Progenitor cell of endocrine pancreas (in vitro differentiated cells): ENCODE measurements at regions not wholly inside any gene's neighbourhood (a gene's known extent, or its start where the extent isn't known, plus 50 kb on each side); places are given as distances from the start of the nearest gene placed in this dataset.
"Not testable (repeated sequence)": the region's sequence is repeated elsewhere in the genome, so short reads cannot be mapped to it uniquely, and the experiment has no call there.

Source experiments
- DNase-seq: peaks from one replicate; pipeline ENCODE4 v3.0.0; 2021; ENCODE audit warnings: low spot score; ENCODE audit not compliant: unreplicated experiment
- H3K27ac Mint-ChIP-seq: 2 replicates; pipeline ENCODE4 v1.8.0; 2021; ENCODE audit warnings: mild to moderate bottlenecking, moderate library complexity, mixed read lengths
- H3K27me3 Mint-ChIP-seq: 2 replicates; pipeline ENCODE4 v1.8.0; 2021; ENCODE audit warnings: mixed read lengths
- H3K36me3 Mint-ChIP-seq: 2 replicates; pipeline ENCODE4 v1.8.0; 2022; ENCODE audit warnings: mixed read lengths; ENCODE audit not compliant: insufficient read depth
- H3K4me1 Mint-ChIP-seq: 2 replicates; pipeline ENCODE4 v1.8.0; 2021; ENCODE audit warnings: low read depth, mixed read lengths
- H3K4me3 Mint-ChIP-seq: 2 replicates; pipeline ENCODE4 v1.8.0; 2021; ENCODE audit warnings: low read depth, mild to moderate bottlenecking, moderate library complexity, mixed read lengths
- H3K9me3 Mint-ChIP-seq: 2 replicates; pipeline ENCODE4 v1.8.0; 2021; ENCODE audit warnings: low read depth, mixed read lengths
- TF ChIP-seq, protein P1 (sequence below): fragments of 200-600 bp; sonication (generic); IDR thresholded peaks from one replicate; pipeline ENCODE4 v1.5.0; 2021; ENCODE audit warnings: antibody characterized with exemption, mild to moderate bottlenecking; ENCODE audit not compliant: unreplicated experiment

DNA sequence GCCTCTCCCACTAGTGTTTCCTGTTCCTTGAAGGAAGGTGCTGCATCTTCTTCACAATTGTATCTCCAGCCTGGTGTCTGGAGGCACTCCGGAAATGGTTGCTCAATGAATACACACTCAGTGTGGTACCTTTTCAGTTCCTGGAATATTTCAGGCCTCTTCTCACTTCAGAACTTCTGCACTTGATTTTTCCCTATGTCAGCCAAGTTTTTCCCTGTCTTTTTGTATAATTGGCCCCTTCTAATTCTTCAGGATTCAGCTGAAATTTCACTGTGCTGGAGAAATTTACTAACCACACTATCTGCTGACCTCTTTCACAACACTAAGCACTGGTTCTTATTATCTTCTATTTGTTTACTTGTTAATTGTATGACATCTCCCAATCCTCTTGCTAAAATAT lies 61.2 kb upstream of the MAP10 start:
- DNase-seq, result no peak
- peaks cover 5% of the 10 kb centered on the region for H3K27me3 Mint-ChIP-seq
- no peaks in the 10 kb centered on the region for H3K4me1 Mint-ChIP-seq
- H3K9me3 Mint-ChIP-seq, result peaks cover 25% of the 10 kb centered on the region
- peaks cover 3% of the 10 kb centered on the region for H3K36me3 Mint-ChIP-seq
- H3K27ac Mint-ChIP-seq, result no peak overlapping the region
- TF ChIP-seq, protein P1, sequence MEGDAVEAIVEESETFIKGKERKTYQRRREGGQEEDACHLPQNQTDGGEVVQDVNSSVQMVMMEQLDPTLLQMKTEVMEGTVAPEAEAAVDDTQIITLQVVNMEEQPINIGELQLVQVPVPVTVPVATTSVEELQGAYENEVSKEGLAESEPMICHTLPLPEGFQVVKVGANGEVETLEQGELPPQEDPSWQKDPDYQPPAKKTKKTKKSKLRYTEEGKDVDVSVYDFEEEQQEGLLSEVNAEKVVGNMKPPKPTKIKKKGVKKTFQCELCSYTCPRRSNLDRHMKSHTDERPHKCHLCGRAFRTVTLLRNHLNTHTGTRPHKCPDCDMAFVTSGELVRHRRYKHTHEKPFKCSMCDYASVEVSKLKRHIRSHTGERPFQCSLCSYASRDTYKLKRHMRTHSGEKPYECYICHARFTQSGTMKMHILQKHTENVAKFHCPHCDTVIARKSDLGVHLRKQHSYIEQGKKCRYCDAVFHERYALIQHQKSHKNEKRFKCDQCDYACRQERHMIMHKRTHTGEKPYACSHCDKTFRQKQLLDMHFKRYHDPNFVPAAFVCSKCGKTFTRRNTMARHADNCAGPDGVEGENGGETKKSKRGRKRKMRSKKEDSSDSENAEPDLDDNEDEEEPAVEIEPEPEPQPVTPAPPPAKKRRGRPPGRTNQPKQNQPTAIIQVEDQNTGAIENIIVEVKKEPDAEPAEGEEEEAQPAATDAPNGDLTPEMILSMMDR, result no peak
- H3K4me3 Mint-ChIP-seq, result no peak overlapping the region

DNA sequence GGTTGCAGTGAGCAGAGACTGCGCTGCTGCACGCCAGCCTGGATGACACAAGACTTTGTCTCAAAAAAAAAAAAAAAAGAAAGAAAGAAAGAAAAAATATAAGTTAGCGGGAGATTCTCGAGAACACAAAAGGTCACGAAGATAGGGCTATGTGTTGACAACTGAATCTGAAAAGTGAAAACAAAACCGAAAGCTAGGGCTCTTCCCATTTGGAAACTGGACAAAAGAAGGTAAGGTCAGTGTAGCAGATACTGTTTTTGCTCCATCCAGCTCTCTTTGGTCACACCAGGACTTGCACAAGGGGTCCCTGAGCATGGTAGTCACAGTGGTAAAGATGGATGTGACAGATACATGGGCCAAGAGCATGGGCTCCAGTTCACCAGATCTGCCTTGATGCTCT lies 60.4 kb upstream of the MAP10 start:
- TF ChIP-seq, protein P1, result no peak
- no peak overlapping the region for H3K27ac Mint-ChIP-seq
- peaks cover under 1% of the 10 kb centered on the region for H3K27me3 Mint-ChIP-seq
- peaks cover 3% of the 10 kb centered on the region for H3K36me3 Mint-ChIP-seq
- peaks cover 30% of the 10 kb centered on the region for H3K9me3 Mint-ChIP-seq
- H3K4me1 Mint-ChIP-seq, result no peaks in the 10 kb centered on the region
- DNase-seq, result no peak
- no peak overlapping the region for H3K4me3 Mint-ChIP-seq

DNA sequence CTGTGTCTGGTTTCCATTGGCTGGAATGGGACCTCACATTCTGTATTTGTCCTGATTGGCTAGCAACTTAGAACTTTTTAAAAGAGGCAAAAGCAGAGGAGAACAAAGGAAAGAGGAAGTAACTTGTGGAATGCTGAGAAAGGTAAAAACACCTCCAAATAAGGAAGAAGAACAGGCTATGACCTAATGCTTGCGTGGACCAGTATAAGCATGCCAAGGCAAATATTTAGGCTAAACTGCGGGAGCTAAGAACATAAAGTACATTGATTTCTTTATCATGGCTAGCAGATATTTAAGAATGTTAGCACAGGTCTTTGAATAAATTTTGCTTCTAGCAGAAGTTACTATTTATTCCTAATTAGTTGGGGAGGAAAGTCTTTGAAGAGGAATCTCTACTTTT lies 59.5 kb upstream of the MAP10 start:
- not testable (repeated sequence) for DNase-seq, H3K4me1 Mint-ChIP-seq, H3K27me3 Mint-ChIP-seq, H3K4me3 Mint-ChIP-seq, H3K27ac Mint-ChIP-seq, H3K36me3 Mint-ChIP-seq
- peaks cover 30% of the 10 kb centered on the region for H3K9me3 Mint-ChIP-seq

DNA sequence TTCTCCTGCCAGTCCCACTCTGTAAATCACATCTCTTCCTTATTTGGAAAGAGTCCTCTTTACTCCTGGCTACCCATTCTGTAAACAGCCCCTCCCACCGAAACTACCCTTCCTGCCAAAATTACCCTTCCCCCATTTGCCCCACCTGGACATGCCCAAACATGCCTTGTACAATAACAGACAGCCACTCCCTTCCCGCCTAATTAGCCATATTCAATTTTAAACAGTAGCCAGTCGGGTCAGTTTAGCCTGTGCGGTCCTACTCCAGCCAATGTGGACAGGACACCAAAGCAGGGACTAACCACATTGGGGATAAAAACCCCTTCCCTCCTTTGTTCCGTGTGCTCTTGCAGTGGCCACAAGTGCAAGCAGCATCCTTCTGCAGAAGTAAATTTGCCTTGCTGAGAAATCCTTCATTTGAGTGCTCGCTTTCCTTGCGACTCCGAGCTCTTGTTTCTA lies 56.3 kb upstream of the MAP10 start:
- H3K27ac Mint-ChIP-seq, result no peak overlapping the region
- H3K4me1 Mint-ChIP-seq, result no peaks in the 10 kb centered on the region
- H3K27me3 Mint-ChIP-seq, result no peaks in the 10 kb centered on the region
- no peak overlapping the region for H3K4me3 Mint-ChIP-seq
- H3K36me3 Mint-ChIP-seq, result peaks cover 3% of the 10 kb centered on the region
- TF ChIP-seq, protein P1, result no peak
- DNase-seq, result no peak
- peaks cover 30% of the 10 kb centered on the region for H3K9me3 Mint-ChIP-seq

DNA sequence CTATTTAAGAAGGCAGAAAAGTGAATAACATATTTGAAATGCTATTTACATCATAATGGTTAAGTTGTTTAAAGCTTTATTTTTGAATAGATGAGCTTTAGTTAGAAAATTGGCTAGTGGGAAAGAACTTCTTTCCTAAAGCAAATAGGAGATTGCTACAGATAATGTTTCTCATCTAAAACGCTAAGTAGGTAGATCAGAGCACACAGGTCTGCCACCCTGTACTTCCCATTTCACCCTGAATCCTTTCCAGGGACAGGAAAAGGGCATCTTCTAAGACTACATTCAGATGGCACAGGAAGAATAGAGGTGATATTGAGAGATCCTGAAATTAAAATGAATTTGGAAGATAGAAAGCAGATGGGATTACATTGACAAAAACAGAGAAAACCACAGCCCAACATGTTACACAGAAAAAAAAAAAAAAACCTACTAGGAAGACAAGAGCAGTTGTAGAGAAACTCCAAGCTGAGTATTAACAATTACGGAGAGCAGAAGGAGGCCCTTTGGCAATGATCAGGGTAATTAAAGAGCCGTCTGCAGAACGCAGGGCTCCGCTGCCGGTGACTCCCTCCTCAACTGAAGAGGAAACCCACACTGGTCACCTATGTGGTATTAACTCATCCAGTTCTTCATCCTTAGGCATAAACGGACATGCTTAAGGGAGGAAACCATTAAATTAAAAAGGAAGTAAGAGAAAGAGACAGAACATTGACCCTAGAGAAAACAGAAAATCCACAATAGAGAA lies 53.6 kb upstream of the MAP10 start:
- peaks cover 21% of the 10 kb centered on the region for H3K9me3 Mint-ChIP-seq
- H3K27me3 Mint-ChIP-seq, result no peaks in the 10 kb centered on the region
- H3K36me3 Mint-ChIP-seq, result peaks cover 3% of the 10 kb centered on the region
- H3K4me1 Mint-ChIP-seq, result no peaks in the 10 kb centered on the region
- H3K4me3 Mint-ChIP-seq, result no peak overlapping the region
- TF ChIP-seq, protein P1, result no peak
- no peak for DNase-seq
- H3K27ac Mint-ChIP-seq, result no peak overlapping the region

DNA sequence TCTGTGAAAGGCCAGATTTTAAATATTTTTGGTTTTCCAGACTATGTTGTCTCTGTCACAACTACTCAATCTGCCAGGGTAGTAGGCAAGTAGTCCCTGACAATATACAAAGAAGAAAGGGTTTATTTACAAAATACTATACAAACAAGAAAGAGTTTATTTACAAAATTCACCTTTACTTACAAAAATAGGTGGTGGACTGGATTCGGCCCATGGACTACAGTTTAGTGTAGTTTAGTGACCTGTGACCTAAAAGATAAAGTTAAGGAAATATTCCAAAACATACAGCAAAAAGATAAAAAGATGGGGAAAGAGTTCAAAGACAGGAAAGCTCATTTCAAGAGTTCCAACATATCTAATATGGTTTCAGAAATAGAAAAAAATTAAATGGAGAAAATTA lies 52.9 kb upstream of the MAP10 start:
- H3K4me3 Mint-ChIP-seq, result no peak overlapping the region
- DNase-seq, result no peak
- H3K9me3 Mint-ChIP-seq, result peaks cover 18% of the 10 kb centered on the region
- H3K4me1 Mint-ChIP-seq, result no peaks in the 10 kb centered on the region
- peaks cover 3% of the 10 kb centered on the region for H3K36me3 Mint-ChIP-seq
- no peak overlapping the region for H3K27ac Mint-ChIP-seq
- TF ChIP-seq, protein P1, result no peak
- H3K27me3 Mint-ChIP-seq, result no peaks in the 10 kb centered on the region
